ENCODE measurements at regions not wholly inside any gene's neighbourhood (a gene's known extent, or its start where the extent isn't known, plus 50 kb on each side); places are given as distances from the start of the nearest gene placed in this dataset.

DNA sequence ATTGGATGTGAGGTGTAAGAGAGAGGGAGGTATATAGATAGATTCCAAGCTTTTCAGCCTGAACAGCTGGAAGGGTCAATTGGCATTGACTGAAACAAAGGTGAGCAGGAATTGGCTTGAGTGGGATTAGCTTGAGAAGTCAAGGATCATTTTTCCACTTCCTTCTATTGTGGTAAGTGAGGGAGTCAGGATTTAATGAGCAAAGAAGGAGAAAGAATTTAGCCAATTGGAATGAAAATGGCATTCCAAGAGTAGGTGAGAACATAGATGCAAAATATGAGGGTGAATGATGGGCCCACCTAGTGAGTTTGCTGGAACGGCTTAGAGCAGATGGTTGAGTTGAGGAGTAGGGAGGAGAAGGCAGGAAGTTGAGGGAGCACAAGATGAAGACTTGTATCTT, 56.5 kb upstream of the ETV6 start:
- H3K4me3 ChIP-seq (ENCODE audit: low read depth, low read length), result no peak overlapping the region
- TF ChIP-seq, protein P1, sequence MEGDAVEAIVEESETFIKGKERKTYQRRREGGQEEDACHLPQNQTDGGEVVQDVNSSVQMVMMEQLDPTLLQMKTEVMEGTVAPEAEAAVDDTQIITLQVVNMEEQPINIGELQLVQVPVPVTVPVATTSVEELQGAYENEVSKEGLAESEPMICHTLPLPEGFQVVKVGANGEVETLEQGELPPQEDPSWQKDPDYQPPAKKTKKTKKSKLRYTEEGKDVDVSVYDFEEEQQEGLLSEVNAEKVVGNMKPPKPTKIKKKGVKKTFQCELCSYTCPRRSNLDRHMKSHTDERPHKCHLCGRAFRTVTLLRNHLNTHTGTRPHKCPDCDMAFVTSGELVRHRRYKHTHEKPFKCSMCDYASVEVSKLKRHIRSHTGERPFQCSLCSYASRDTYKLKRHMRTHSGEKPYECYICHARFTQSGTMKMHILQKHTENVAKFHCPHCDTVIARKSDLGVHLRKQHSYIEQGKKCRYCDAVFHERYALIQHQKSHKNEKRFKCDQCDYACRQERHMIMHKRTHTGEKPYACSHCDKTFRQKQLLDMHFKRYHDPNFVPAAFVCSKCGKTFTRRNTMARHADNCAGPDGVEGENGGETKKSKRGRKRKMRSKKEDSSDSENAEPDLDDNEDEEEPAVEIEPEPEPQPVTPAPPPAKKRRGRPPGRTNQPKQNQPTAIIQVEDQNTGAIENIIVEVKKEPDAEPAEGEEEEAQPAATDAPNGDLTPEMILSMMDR (conservative IDR thresholded peaks at IDR 0.05; ENCODE audit: low read depth, low read length), result no peak
- DNase-seq (ENCODE audit: low read depth), result no peak

- no peak overlapping the region for H3K4me3 ChIP-seq (ENCODE audit: low read depth, low read length)
- no peak for DNase-seq (ENCODE audit: low read depth)
- TF ChIP-seq, protein P1 (conservative IDR thresholded peaks at IDR 0.05; ENCODE audit: low read depth, low read length), result no peak
Observed at GRCh38 chr12:11595080-11595479, 54.4 kb upstream of the ETV6 start.

DNA sequence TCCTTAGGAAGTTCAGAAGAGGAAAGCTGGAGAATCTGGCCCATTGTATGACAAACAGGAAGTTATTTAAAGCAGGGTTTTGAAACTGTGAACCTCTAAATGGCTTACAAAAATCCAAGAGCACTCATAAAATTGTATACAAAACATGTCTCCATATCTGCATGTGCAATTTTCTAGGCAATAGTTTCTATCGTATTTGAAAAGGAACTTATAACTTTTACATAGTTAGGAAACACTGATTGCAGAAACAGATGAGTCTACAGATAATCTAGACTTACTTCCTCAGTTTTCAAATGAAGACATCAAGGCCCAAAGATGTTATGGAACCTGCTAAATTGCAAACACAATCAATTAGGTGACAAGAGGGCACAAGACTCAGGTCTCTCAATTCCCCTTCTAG, 53.3 kb upstream of the ETV6 start:
- TF ChIP-seq, protein P1 (conservative IDR thresholded peaks at IDR 0.05; ENCODE audit: low read depth, low read length), result no peak
- DNase-seq (ENCODE audit: low read depth), result no peak
- H3K4me3 ChIP-seq (ENCODE audit: low read depth, low read length), result no peak overlapping the region

GRCh38 chr12:11598900-11599299, 50.6 kb upstream of the ETV6 start:
- DNase-seq (ENCODE audit: low read depth), result no peak
- TF ChIP-seq, protein P1 (conservative IDR thresholded peaks at IDR 0.05; ENCODE audit: low read depth, low read length), result no peak
- H3K4me3 ChIP-seq (ENCODE audit: low read depth, low read length), result no peak overlapping the region

Measured in epithelial cell of proximal tubule (primary cell).